ENCODE measurements at regions not wholly inside any gene's neighbourhood (a gene's known extent, or its start where the extent isn't known, plus 50 kb on each side); places are given as distances from the start of the nearest gene placed in this dataset.

DNA sequence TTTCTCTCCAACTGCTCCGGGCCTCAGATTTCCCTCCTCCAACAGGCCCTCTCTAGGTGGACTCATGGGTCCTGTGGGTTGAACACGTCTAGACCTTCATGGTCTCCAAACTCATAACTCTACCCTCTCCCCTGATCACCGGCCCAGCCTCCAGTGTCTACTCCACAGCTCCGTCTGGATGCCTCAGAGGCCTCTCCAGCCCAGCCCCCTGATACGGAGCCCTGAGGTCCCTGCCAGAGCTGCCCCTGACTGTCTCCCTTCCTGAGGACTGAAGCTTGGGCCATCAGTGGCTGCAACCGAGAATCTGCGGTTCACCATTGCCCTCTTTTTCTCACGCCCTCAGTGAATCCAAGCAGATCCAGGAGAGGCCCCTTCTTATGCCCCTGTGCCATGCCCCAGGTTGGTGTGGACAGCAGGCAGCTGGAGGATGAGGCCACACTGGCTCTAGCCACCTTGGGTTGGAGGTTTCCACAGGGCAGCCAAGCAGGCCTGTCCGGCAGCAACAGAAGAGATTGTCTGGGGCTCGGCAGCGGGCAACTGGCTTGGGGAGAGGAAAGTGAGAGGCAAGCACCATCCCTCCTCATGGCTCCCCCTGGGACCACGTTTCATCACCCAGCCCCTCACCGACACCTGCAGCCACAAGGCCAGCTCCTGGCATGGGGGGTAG lies 104.6 kb upstream of the FGF3 start:
- intact Hi-C loops (cut with DNase I, micrococcal nuclease) = loop anchor here in 1 of 2 donors (5.0 kb wide), 1 partner anchor 269 kb away; no protein-coding TSS in a partner anchor
- DNase-seq = peak in 1 of 3 donors; percentile 13
- peaks cover 2% of the 10 kb centered on the region for H3K4me1 ChIP-seq (ENCODE audit: low read depth)

DNA sequence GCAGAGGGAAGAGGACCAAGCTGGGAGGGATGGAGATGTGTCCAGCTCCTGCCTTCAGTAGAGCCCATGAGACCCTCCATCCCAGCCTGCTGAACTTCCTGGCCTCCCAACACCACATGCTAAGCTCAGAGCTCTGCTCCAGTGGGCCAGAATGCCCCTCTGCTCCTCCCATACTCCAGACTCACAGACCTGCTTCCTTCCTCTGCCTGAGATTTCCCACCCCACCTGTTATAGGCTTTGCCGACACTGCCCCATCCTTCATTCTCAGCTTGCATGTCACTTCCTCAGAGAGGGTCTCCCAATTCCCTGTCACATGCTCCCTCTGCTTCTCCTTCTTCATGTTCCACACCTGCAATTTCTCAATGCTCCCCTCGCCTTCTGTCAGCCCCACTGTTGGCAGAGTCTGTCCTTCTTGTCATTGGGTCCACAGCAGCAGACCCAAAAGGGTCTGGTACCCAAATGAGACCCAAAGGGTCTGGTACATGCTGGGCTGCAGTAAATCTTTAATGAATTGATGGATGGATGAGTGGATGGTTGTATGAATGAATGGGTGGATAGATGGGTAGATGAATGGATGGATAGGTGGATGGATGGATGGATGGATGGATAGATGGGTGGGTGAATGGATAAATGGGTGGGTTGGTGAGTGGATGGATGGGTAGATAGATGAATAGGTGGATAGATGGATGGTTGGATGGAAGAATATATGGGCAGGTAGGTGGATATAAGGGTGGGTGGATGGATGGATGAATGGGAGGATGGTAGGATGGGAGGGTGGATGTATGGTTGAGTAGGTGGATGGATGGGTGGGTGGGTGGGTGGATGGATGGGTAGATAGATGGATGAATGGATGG lies 105.3 kb upstream of the FGF3 start:
- Histone ChIP-seq H3K4me1 (ENCODE audit: low read depth) (no peaks in the 10 kb centered on the region), H3K4me3 (no peak overlapping the region), H3K36me3 (ENCODE audit: low read depth) (no peaks in the 10 kb centered on the region), H3K9me3 (no peaks in the 10 kb centered on the region)
- DNase-seq (no peak), ATAC-seq (no peak)
- TF ChIP-seq, protein P1, sequence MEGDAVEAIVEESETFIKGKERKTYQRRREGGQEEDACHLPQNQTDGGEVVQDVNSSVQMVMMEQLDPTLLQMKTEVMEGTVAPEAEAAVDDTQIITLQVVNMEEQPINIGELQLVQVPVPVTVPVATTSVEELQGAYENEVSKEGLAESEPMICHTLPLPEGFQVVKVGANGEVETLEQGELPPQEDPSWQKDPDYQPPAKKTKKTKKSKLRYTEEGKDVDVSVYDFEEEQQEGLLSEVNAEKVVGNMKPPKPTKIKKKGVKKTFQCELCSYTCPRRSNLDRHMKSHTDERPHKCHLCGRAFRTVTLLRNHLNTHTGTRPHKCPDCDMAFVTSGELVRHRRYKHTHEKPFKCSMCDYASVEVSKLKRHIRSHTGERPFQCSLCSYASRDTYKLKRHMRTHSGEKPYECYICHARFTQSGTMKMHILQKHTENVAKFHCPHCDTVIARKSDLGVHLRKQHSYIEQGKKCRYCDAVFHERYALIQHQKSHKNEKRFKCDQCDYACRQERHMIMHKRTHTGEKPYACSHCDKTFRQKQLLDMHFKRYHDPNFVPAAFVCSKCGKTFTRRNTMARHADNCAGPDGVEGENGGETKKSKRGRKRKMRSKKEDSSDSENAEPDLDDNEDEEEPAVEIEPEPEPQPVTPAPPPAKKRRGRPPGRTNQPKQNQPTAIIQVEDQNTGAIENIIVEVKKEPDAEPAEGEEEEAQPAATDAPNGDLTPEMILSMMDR (IDR thresholded peaks at IDR 0.05) = no peak
- intact Hi-C loops (cut with DNase I, micrococcal nuclease) = loop anchor here in 1 of 2 donors (5.0 kb wide), 1 partner anchor 268 kb away; no protein-coding TSS in a partner anchor

More for the DNA sequence above, 104.6 kb upstream of the FGF3 start:
- ATAC-seq = no peak
- Histone ChIP-seq H3K9me3 (no peaks in the 10 kb centered on the region), H3K36me3 (ENCODE audit: low read depth) (no peaks in the 10 kb centered on the region), H3K4me3 (no peak overlapping the region)
- TF ChIP-seq, protein P1 (IDR thresholded peaks at IDR 0.05) = no peak

DNA sequence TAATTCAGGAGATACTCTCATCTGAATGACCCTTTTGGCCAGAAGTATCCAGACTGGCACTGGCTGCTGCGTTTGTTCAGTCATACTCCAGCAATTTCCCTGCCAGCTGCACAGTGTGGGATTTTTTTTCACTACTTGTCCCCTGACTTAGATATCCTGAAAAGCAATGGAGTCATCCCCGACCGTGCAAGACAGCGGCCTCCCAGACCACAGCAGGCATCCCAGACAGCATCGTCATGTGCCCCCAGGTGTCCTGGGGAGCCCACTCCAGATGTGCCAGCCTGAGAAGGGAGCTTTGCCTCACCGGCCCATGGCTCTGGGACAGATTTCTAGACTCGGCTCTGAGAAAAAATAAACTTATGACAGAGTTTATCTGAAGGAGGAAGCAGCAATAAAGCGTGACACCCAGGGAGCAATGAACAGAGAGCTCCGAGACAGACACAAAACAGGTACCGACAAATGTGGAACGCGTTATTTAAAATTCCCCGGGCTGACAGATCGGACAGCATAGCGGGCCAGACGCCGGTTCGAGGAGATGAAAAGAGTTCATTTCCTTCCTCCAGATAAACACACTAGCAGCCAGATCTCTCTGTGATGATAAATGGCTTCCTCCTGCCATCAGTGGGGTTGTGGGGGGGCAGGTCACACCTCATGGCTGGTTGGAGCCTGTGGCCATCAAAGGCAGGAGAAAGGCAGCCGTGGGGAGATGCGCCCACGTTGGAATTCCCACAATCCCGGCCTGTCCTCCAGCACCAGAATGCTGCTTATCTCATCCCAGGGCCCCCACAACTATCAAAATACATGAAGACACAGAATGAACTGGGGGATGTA lies 106.4 kb upstream of the FGF3 start:
- ATAC-seq (no peak), DNase-seq (peak in 2 of 3 donors; percentile 6 to 20)
- no peaks in the 10 kb centered on the region for H3K36me3 ChIP-seq (ENCODE audit: low read depth)
- H3K9me3 ChIP-seq = no peaks in the 10 kb centered on the region
- H3K4me3 ChIP-seq = no peak overlapping the region
- TF ChIP-seq, protein P1 (IDR thresholded peaks at IDR 0.05) = no peak
- intact Hi-C loops (cut with DNase I, micrococcal nuclease) = no loop called here
- H3K4me1 ChIP-seq (ENCODE audit: low read depth) = no peaks in the 10 kb centered on the region

DNA sequence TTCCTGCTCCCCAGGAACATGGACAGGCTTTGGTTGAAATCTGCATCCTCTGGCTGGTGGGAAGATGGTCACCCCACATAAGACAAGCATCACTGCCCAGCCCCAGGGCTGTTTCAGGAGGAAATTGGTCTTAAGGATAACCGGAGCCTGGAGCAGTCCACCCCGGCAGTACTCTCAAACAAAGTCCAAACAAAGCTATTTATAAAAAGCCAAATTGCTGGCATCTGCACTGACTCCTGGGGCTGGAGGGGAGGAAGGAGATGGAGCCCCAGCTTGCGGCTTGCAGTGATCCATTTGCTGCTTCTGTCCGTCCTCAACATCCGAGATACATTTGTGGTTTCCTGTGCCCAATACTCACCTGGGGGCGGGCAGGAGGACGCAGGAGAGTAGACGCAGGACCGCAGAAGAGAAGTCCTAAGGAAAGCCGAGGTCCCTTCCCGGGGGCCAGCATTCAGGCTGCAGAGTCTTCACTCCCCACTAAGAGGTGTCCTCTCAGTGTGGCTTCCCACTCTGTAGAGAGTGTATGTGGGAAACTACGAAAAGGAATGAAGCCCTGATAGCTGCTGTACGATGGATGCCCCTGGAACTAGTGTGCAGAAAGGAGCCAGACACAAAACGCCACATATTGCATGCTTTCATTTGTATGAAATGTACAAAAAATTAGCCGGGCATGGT lies 107.3 kb upstream of the FGF3 start:
- Histone ChIP-seq H3K4me1 (ENCODE audit: low read depth) (no peaks in the 10 kb centered on the region), H3K9me3 (no peaks in the 10 kb centered on the region), H3K4me3 (no peak overlapping the region), H3K36me3 (ENCODE audit: low read depth) (no peaks in the 10 kb centered on the region)
- TF ChIP-seq, protein P1 (IDR thresholded peaks at IDR 0.05) = no peak
- no peak for ATAC-seq
- DNase-seq = peak in 1 of 3 donors; percentile 22
- intact Hi-C loops (cut with DNase I, micrococcal nuclease) = no loop called here

DNA sequence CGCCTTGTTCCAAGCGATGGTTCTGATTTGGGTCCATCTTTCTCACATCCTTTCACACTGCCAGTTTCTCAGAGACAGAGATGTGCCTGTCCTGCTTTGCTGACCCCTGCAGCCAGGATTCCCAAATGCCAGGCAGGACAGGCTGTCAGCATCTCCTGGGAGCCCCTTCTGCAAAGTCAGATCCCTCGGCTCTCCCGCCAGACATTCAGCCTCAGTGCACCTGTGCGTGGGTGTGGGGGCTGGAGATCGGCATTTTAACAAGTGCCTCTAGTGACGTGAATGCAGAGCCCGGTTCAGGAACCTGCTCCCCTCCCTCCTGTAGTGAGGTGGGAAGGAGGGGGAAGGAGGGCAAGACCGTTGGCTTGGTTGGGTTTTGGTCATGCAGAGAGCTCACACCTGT lies 108.9 kb upstream of the FGF3 start:
- H3K36me3 ChIP-seq (ENCODE audit: low read depth) = no peaks in the 10 kb centered on the region
- no peaks in the 10 kb centered on the region for H3K9me3 ChIP-seq
- TF ChIP-seq, protein P1 (IDR thresholded peaks at IDR 0.05) = no peak
- no peak overlapping the region for H3K4me3 ChIP-seq
- DNase-seq = peak in 2 of 3 donors; percentile 11 to 20
- intact Hi-C loops (cut with DNase I, micrococcal nuclease) = no loop called here
- no peak for ATAC-seq
- no peaks in the 10 kb centered on the region for H3K4me1 ChIP-seq (ENCODE audit: low read depth)

Measured in mucosa of descending colon (tissue), 3 donors.